ENCODE measurements at regions not wholly inside any gene's neighbourhood (a gene's known extent, or its start where the extent isn't known, plus 50 kb on each side); places are given as distances from the start of the nearest gene placed in this dataset.
A peak's percentile ranks its signal among the peaks of the same experiment; 100 is the strongest.
"Not testable (repeated sequence)": the region's sequence is repeated elsewhere in the genome, so short reads cannot be mapped to it uniquely, and the experiment has no call there.

GRCh38 chr14:36420149-36420687, 99.8 kb upstream of the MBIP start:
- TF ChIP-seq NFRKB (IDR thresholded peaks at IDR 0.05): no peak
- 0 out of 2 replicates have a peak, but pooled peaks have one; percentile 29 for TF ChIP-seq CEBPB (IDR thresholded peaks at IDR 0.05; ENCODE audit: borderline replicate concordance, low read depth, low read length)
- ChIA-PET CTCF (ENCODE audit: low intra/inter-chr PET ratio, low total read pairs) (no interaction called here), POLR2A (no interaction called here)
- Histone ChIP-seq H3K4me3 (replicated peaks in 1 of 3; ENCODE audit: insufficient read depth in 1 of 3, low read depth in 2 of 3, low read length in 3 of 3) (no peak overlapping the region), H3K4me1 (ENCODE audit: insufficient read depth, low read length) (no peaks in the 10 kb centered on the region), H3K4me2 (ENCODE audit: low read depth, low read length) (no peak overlapping the region), H3K36me3 (replicated peaks in 1 of 2; ENCODE audit: control insufficient read depth in 1 of 2, insufficient read depth in 2 of 2, low read length in 2 of 2) (no peaks in the 10 kb centered on the region), H3K27me3 (ENCODE audit: control insufficient read depth in 1 of 2, insufficient read depth in 2 of 2, low read length in 2 of 2) (no peaks in the 10 kb centered on the region), H3K9ac (ENCODE audit: insufficient read depth, low read depth, low read length) (no peak overlapping the region), H3K27ac (ENCODE audit: extremely low read length, insufficient read depth, low read length) (no peak overlapping the region), H2AFZ (ENCODE audit: low read length) (no peak overlapping the region), H3K9me3 (ENCODE audit: low read length) (no peaks in the 10 kb centered on the region), H4K20me1 (ENCODE audit: insufficient read depth, low read length) (no peaks in the 10 kb centered on the region), H3K79me2 (ENCODE audit: insufficient read depth, low read length) (no peaks in the 10 kb centered on the region)
- ATAC-seq (no peak), FAIRE-seq (no peak), DNase-seq (ENCODE audit: low spot score) (no peak)
- no TSS peak for BruUV-seq (replicated peaks)
- in situ Hi-C loops (cut with HindIII; ENCODE audit: extremely low pct_ligation_motif_present, low pct_unique_long_range_greater_than_20kb) (no loop called here), intact Hi-C loops (cut with micrococcal nuclease; ENCODE audit: unreplicated experiment) (no loop called here)
- WGBS (ENCODE audit: low lambda C conversion rate): 36% methylated on average over 4 of the region's 4 CpGs

DNA sequence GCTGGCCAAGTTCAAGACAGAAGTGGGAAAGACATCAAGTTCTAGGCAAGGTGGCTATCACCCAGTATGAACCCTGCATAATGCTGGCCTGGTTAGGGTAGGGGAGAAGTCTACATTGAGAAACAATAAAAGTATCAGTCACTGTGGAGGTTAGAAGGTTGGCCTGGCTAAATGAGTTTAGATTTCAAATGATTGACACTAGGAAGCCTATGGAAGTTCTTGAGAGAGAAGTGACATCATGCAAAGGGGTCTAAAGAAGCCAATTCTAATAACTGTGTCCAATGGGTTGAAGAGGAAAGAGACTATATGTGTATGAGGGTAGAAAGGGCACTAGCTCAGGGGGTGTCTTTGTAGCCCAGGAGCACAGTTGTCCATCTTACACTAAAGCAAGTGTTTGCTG, 98.5 kb upstream of the MBIP start:
- FAIRE-seq (no peak), DNase-seq (ENCODE audit: low spot score) (no peak), ATAC-seq (no peak)
- intact Hi-C loops (cut with micrococcal nuclease; ENCODE audit: unreplicated experiment) (no loop called here), in situ Hi-C loops (cut with HindIII; ENCODE audit: extremely low pct_ligation_motif_present, low pct_unique_long_range_greater_than_20kb) (no loop called here)
- Histone ChIP-seq H3K4me3 (replicated peaks in 1 of 3; ENCODE audit: insufficient read depth in 1 of 3, low read depth in 2 of 3, low read length in 3 of 3) (no peak overlapping the region), H2AFZ (ENCODE audit: low read length) (no peak overlapping the region), H3K79me2 (ENCODE audit: insufficient read depth, low read length) (no peaks in the 10 kb centered on the region), H4K20me1 (ENCODE audit: insufficient read depth, low read length) (no peaks in the 10 kb centered on the region), H3K27me3 (ENCODE audit: control insufficient read depth in 1 of 2, insufficient read depth in 2 of 2, low read length in 2 of 2) (no peaks in the 10 kb centered on the region), H3K4me1 (ENCODE audit: insufficient read depth, low read length) (no peaks in the 10 kb centered on the region), H3K9ac (ENCODE audit: insufficient read depth, low read depth, low read length) (no peak overlapping the region), H3K9me3 (ENCODE audit: low read length) (no peaks in the 10 kb centered on the region), H3K36me3 (replicated peaks in 1 of 2; ENCODE audit: control insufficient read depth in 1 of 2, insufficient read depth in 2 of 2, low read length in 2 of 2) (no peaks in the 10 kb centered on the region), H3K4me2 (ENCODE audit: low read depth, low read length) (no peak overlapping the region), H3K27ac (ENCODE audit: extremely low read length, insufficient read depth, low read length) (no peak overlapping the region)
- no TSS peak for BruUV-seq (replicated peaks)
- ChIA-PET POLR2A (no interaction called here), CTCF (ENCODE audit: low intra/inter-chr PET ratio, low total read pairs) (no interaction called here)
- no peak for TF ChIP-seq ZBTB39 (CRISPR knock-in tag; IDR thresholded peaks at IDR 0.05)
- peak; percentile 24 for TF ChIP-seq ZNF282 (IDR thresholded peaks at IDR 0.05; ENCODE audit: partially characterized antibody)
- TF ChIP-seq ATF7 (IDR thresholded peaks at IDR 0.05): peak; percentile 62; the same call in 1 of the 2 replicates
- TF ChIP-seq ATF7 (CRISPR knock-in tag; IDR thresholded peaks at IDR 0.05): no peak

- ATAC-seq; POLR2A ChIA-PET; H3K27ac ChIP-seq (ENCODE audit: extremely low read length, insufficient read depth, low read length); H3K4me2 ChIP-seq (ENCODE audit: low read depth, low read length); H3K9me3 ChIP-seq (ENCODE audit: low read length); H3K4me1 ChIP-seq (ENCODE audit: insufficient read depth, low read length); H3K79me2 ChIP-seq (ENCODE audit: insufficient read depth, low read length); H3K4me3 ChIP-seq (replicated peaks in 1 of 3; ENCODE audit: insufficient read depth in 1 of 3, low read depth in 2 of 3, low read length in 3 of 3); H3K9ac ChIP-seq (ENCODE audit: insufficient read depth, low read depth, low read length); H4K20me1 ChIP-seq (ENCODE audit: insufficient read depth, low read length); FAIRE-seq; CTCF ChIA-PET (ENCODE audit: low intra/inter-chr PET ratio, low total read pairs); H2AFZ ChIP-seq (ENCODE audit: low read length); H3K36me3 ChIP-seq (replicated peaks in 1 of 2; ENCODE audit: control insufficient read depth in 1 of 2, insufficient read depth in 2 of 2, low read length in 2 of 2); BruUV-seq (replicated peaks); intact Hi-C loops (cut with micrococcal nuclease; ENCODE audit: unreplicated experiment); in situ Hi-C loops (cut with HindIII; ENCODE audit: extremely low pct_ligation_motif_present, low pct_unique_long_range_greater_than_20kb); H3K27me3 ChIP-seq (ENCODE audit: control insufficient read depth in 1 of 2, insufficient read depth in 2 of 2, low read length in 2 of 2); DNase-seq (ENCODE audit: low spot score): not testable (repeated sequence)
- 15% methylated on average over 17 of the region's 17 CpGs for WGBS (ENCODE audit: low lambda C conversion rate)
Observed at GRCh38 chr14:36411951-36412350, 91.5 kb upstream of the MBIP start.

Data from HepG2 (cell line).